ENCODE measurements at regions not wholly inside any gene's neighbourhood (a gene's known extent, or its start where the extent isn't known, plus 50 kb on each side); places are given as distances from the start of the nearest gene placed in this dataset.

DNA sequence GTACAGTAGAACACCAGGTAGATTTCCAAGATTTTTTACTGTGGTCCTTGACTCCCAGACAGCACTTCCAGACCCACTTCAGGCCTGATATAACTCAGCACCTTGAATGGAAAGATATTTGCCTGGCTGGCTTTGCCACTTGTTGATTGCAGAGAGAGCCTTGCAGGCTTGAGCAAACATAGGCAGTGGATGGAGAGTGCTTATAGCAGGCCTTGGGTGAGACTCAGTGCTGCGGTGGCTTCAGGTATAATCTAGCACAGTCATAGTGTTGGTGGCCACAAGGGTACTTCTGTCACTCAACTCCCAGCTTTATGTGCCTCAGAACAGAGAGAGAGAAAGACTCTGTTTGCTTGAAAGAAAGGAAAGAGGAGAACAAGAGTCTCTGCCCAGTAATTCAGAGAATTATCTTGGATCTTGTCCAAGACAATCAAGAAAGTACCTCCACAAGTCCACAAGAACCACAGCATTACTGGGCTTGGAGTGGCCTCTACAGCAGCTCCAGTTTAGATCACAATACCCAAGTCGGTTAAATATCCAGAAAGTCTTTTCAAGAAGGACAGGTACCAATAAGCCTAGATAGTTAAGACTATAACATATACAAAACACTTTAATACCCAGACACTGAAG lies 70.5 kb upstream of the FKBP1C start:
- ATAC-seq = no peak
- Histone ChIP-seq H3K4me3 (no peak overlapping the region), H3K27ac (no peak overlapping the region), H3K4me2 (no peak overlapping the region), H3K9me3 (no peaks in the 10 kb centered on the region), H3K4me1 (no peaks in the 10 kb centered on the region)
- ChIA-PET CTCF (no interaction called here), POLR2A (no interaction called here)
- WGBS (ENCODE audit: missing lambda C conversion rate) = 8% methylated on average over 2 of the region's 2 CpGs
- TF ChIP-seq KDM1A (IDR thresholded peaks at IDR 0.05; ENCODE audit: low read depth) (no peak), POLR2AphosphoS2 (conservative IDR thresholded peaks at IDR 0.05; ENCODE audit: low read length) (no peak), EHMT2 (IDR thresholded peaks at IDR 0.05; ENCODE audit: low read depth) (no peak), ZNF302 (CRISPR knock-in tag; IDR thresholded peaks at IDR 0.05) (no peak), MAZ (IDR thresholded peaks at IDR 0.05; ENCODE audit: borderline replicate concordance, low read depth, low read length) (no peak), ZC3H11A (IDR thresholded peaks at IDR 0.05) (no peak), ESRRA (IDR thresholded peaks at IDR 0.05; ENCODE audit: borderline replicate concordance, low read length) (no peak), RAD21 (conservative IDR thresholded peaks at IDR 0.05 in 1 of 2, IDR thresholded peaks at IDR 0.05 in 1 of 2) (no peak), FOXS1 (CRISPR knock-in tag; IDR thresholded peaks at IDR 0.05) (no peak), GATA3 (IDR thresholded peaks at IDR 0.05; ENCODE audit: borderline replicate concordance) (no peak), TFCP2L1 (CRISPR knock-in tag; IDR thresholded peaks at IDR 0.05) (no peak), RCOR1 (IDR thresholded peaks at IDR 0.05; ENCODE audit: low read depth, low read length) (no peak), HOXB5 (CRISPR knock-in tag; IDR thresholded peaks at IDR 0.05) (no peak)
- DNase-seq (ENCODE audit: low read depth in 1 of 2, low spot score in 1 of 2) = no peak
- FAIRE-seq = no peak

DNA sequence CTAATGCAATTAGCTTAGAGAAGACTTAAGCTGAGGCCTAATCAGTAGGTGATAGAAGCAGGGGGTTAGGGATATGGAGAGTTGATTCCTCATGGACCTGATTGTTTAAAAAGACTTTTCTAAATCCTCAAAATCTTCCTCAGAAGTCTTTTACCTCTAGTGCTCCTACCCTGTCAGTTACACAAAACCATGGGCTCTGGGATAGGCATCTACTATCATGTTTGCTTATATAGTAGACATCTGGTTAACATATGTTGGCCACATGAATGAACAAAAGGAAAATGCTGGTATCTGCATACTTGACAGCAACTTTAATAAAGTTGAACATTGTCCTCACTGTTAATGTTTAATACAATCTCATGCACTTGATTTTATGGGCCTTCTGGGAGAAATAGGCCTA lies 61.5 kb upstream of the FKBP1C start:
- no peak for FAIRE-seq
- no peak for TF ChIP-seq JUN (IDR thresholded peaks at IDR 0.05)
- TF ChIP-seq ZFP36 (IDR thresholded peaks at IDR 0.05; ENCODE audit: borderline replicate concordance, partially characterized antibody) = no peak
- TF ChIP-seq EHF (CRISPR knock-in tag; IDR thresholded peaks at IDR 0.05) = no peak
- no peak for TF ChIP-seq FOXS1 (CRISPR knock-in tag; IDR thresholded peaks at IDR 0.05)
- TF ChIP-seq POLR2AphosphoS2 (conservative IDR thresholded peaks at IDR 0.05; ENCODE audit: low read length) = no peak
- TF ChIP-seq CHD2 (IDR thresholded peaks at IDR 0.05; ENCODE audit: low read length, partially characterized antibody) = no peak
- TF ChIP-seq NPAS2 (CRISPR knock-in tag; IDR thresholded peaks at IDR 0.05; ENCODE audit: borderline replicate concordance) = no peak
- no peak for TF ChIP-seq HEYL (CRISPR knock-in tag; IDR thresholded peaks at IDR 0.05)
- no peak for TF ChIP-seq FOSL2 (IDR thresholded peaks at IDR 0.05)
- no peak for TF ChIP-seq FOSL2 (CRISPR knock-in tag; IDR thresholded peaks at IDR 0.05)
- TF ChIP-seq RARB (CRISPR knock-in tag; IDR thresholded peaks at IDR 0.05) = no peak
- no peak for TF ChIP-seq JUNB (IDR thresholded peaks at IDR 0.05)
- TF ChIP-seq, protein P1, sequence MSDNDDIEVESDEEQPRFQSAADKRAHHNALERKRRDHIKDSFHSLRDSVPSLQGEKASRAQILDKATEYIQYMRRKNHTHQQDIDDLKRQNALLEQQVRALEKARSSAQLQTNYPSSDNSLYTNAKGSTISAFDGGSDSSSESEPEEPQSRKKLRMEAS (IDR thresholded peaks at IDR 0.05) = no peak
- no peak for TF ChIP-seq BHLHE40 (IDR thresholded peaks at IDR 0.05; ENCODE audit: low read depth, low read length)
- TF ChIP-seq, protein P2, sequence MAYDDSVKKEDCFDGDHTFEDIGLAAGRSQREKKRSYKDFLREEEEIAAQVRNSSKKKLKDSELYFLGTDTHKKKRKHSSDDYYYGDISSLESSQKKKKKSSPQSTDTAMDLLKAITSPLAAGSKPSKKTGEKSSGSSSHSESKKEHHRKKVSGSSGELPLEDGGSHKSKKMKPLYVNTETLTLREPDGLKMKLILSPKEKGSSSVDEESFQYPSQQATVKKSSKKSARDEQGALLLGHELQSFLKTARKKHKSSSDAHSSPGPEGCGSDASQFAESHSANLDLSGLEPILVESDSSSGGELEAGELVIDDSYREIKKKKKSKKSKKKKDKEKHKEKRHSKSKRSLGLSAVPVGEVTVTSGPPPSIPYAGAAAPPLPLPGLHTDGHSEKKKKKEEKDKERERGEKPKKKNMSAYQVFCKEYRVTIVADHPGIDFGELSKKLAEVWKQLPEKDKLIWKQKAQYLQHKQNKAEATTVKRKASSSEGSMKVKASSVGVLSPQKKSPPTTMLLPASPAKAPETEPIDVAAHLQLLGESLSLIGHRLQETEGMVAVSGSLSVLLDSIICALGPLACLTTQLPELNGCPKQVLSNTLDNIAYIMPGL (CRISPR knock-in tag; IDR thresholded peaks at IDR 0.05; ENCODE audit: borderline replicate concordance) = no peak
- TF ChIP-seq SMC3 (IDR thresholded peaks at IDR 0.05) = no peak
- TF ChIP-seq SREBF2 (IDR thresholded peaks at IDR 0.05) = no peak
- TF ChIP-seq, protein P3, sequence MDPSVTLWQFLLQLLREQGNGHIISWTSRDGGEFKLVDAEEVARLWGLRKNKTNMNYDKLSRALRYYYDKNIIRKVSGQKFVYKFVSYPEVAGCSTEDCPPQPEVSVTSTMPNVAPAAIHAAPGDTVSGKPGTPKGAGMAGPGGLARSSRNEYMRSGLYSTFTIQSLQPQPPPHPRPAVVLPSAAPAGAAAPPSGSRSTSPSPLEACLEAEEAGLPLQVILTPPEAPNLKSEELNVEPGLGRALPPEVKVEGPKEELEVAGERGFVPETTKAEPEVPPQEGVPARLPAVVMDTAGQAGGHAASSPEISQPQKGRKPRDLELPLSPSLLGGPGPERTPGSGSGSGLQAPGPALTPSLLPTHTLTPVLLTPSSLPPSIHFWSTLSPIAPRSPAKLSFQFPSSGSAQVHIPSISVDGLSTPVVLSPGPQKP (IDR thresholded peaks at IDR 0.05; ENCODE audit: low read depth, low read length) = no peak
- TF ChIP-seq RCOR1 (IDR thresholded peaks at IDR 0.05; ENCODE audit: low read depth, low read length) = no peak
- ChIA-PET POLR2A (no interaction called here), CTCF (interaction anchor here (0.7 kb wide), 1 partner anchor 16 kb away, joined by 3 read pairs; no protein-coding TSS in a partner anchor)
- no peak for ATAC-seq
- H3K9me3 ChIP-seq = no peaks in the 10 kb centered on the region
- H3K4me3 ChIP-seq = no peak overlapping the region
- no peak overlapping the region for H3K27ac ChIP-seq
- H3K4me1 ChIP-seq = no peaks in the 10 kb centered on the region
- no peak for DNase-seq (ENCODE audit: low read depth in 1 of 2, low spot score in 1 of 2)
- no peak overlapping the region for H3K4me2 ChIP-seq

Data from A549 (cell line).